ENCODE measurements at regions not wholly inside any gene's neighbourhood (a gene's known extent, or its start where the extent isn't known, plus 50 kb on each side); places are given as distances from the start of the nearest gene placed in this dataset.

- H3K27me3 ChIP-seq (ENCODE audit: insufficient read depth, low read length, poor library complexity) = no peaks in the 10 kb centered on the region
- no peak overlapping the region for H3K4me2 ChIP-seq (ENCODE audit: insufficient read depth, low read length)
- H3K27ac ChIP-seq (ENCODE audit: low read length) = no peak overlapping the region
- ATAC-seq (ENCODE audit: insufficient read depth, low read depth) = no peak
- no peak overlapping the region for H2AFZ ChIP-seq (ENCODE audit: low read depth, low read length)
- no peak for DNase-seq
- no peak overlapping the region for H3K9ac ChIP-seq (ENCODE audit: low read depth, low read length)
- TF ChIP-seq EZH2 (IDR thresholded peaks at IDR 0.05; ENCODE audit: borderline replicate concordance, low read depth, low read length, severe bottlenecking) = no peak
- TF ChIP-seq, protein P1, sequence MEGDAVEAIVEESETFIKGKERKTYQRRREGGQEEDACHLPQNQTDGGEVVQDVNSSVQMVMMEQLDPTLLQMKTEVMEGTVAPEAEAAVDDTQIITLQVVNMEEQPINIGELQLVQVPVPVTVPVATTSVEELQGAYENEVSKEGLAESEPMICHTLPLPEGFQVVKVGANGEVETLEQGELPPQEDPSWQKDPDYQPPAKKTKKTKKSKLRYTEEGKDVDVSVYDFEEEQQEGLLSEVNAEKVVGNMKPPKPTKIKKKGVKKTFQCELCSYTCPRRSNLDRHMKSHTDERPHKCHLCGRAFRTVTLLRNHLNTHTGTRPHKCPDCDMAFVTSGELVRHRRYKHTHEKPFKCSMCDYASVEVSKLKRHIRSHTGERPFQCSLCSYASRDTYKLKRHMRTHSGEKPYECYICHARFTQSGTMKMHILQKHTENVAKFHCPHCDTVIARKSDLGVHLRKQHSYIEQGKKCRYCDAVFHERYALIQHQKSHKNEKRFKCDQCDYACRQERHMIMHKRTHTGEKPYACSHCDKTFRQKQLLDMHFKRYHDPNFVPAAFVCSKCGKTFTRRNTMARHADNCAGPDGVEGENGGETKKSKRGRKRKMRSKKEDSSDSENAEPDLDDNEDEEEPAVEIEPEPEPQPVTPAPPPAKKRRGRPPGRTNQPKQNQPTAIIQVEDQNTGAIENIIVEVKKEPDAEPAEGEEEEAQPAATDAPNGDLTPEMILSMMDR (IDR thresholded peaks at IDR 0.05; ENCODE audit: borderline replicate concordance, extremely low read depth, low read length, poor library complexity, severe bottlenecking) = no peak
- no peaks in the 10 kb centered on the region for H3K79me2 ChIP-seq (ENCODE audit: insufficient read depth, low read length)
- H4K20me1 ChIP-seq (ENCODE audit: insufficient read depth, low read length) = no peaks in the 10 kb centered on the region
- no peaks in the 10 kb centered on the region for H3K36me3 ChIP-seq (ENCODE audit: insufficient read depth, low read length)
- H3K4me1 ChIP-seq (ENCODE audit: insufficient read depth, low read length) = no peaks in the 10 kb centered on the region
- H3K4me3 ChIP-seq (ENCODE audit: low read depth in 1 of 2, low read length in 2 of 2) = no peak overlapping the region
- H3K9me3 ChIP-seq (ENCODE audit: insufficient read depth, low read length, severe bottlenecking) = peaks cover 6% of the 10 kb centered on the region
Observed at GRCh38 chr12:124706363-124706762, 139.0 kb upstream of the NCOR2 start.

- no peaks in the 10 kb centered on the region for H3K36me3 ChIP-seq (ENCODE audit: insufficient read depth, low read length)
- H3K9ac ChIP-seq (ENCODE audit: low read depth, low read length) = no peak overlapping the region
- ATAC-seq (ENCODE audit: insufficient read depth, low read depth) (no peak), DNase-seq (no peak)
- TF ChIP-seq, protein P1 (IDR thresholded peaks at IDR 0.05; ENCODE audit: borderline replicate concordance, extremely low read depth, low read length, poor library complexity, severe bottlenecking) = no peak
- no peak for TF ChIP-seq EZH2 (IDR thresholded peaks at IDR 0.05; ENCODE audit: borderline replicate concordance, low read depth, low read length, severe bottlenecking)
- no peaks in the 10 kb centered on the region for H3K27me3 ChIP-seq (ENCODE audit: insufficient read depth, low read length, poor library complexity)
- H3K27ac ChIP-seq (ENCODE audit: low read length) = no peak overlapping the region
- H4K20me1 ChIP-seq (ENCODE audit: insufficient read depth, low read length) = no peaks in the 10 kb centered on the region
- no peaks in the 10 kb centered on the region for H3K79me2 ChIP-seq (ENCODE audit: insufficient read depth, low read length)
- no peaks in the 10 kb centered on the region for H3K4me1 ChIP-seq (ENCODE audit: insufficient read depth, low read length)
- H2AFZ ChIP-seq (ENCODE audit: low read depth, low read length) = no peak overlapping the region
- no peak overlapping the region for H3K4me3 ChIP-seq (ENCODE audit: low read depth in 1 of 2, low read length in 2 of 2)
- H3K9me3 ChIP-seq (ENCODE audit: insufficient read depth, low read length, severe bottlenecking) = peaks cover 6% of the 10 kb centered on the region
- H3K4me2 ChIP-seq (ENCODE audit: insufficient read depth, low read length) = no peak overlapping the region
Observed at GRCh38 chr12:124705545-124706138, 138.2 kb upstream of the NCOR2 start.

DNA sequence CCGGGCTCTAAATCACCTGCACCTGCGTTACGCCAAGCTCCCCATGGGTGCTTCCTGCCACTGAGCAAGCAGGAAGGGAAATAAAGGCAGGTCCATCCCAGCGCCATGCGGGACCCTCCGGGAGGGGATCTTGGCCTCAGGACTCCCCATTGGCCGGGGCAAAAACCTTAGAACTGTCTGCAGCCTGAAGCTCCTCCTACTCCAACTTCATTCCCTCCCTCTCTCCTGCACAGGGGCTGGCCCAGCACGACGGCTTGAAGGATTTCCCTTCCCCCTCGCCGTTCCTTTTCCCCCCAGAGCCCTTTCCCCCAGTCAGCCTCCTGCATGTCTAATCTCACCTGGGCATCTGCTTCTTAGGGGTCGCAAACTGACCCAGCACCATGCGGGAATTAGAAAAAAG is 137.2 kb upstream of the NCOR2 start:
- Histone ChIP-seq H3K27ac (ENCODE audit: low read length) (no peak overlapping the region), H3K9me3 (ENCODE audit: insufficient read depth, low read length, severe bottlenecking) (peaks cover 6% of the 10 kb centered on the region), H3K4me1 (ENCODE audit: insufficient read depth, low read length) (no peaks in the 10 kb centered on the region), H3K4me3 (ENCODE audit: low read depth in 1 of 2, low read length in 2 of 2) (no peak overlapping the region), H2AFZ (ENCODE audit: low read depth, low read length) (no peak overlapping the region), H3K9ac (ENCODE audit: low read depth, low read length) (no peak overlapping the region), H3K36me3 (ENCODE audit: insufficient read depth, low read length) (no peaks in the 10 kb centered on the region), H3K79me2 (ENCODE audit: insufficient read depth, low read length) (no peaks in the 10 kb centered on the region), H4K20me1 (ENCODE audit: insufficient read depth, low read length) (no peaks in the 10 kb centered on the region), H3K27me3 (ENCODE audit: insufficient read depth, low read length, poor library complexity) (no peaks in the 10 kb centered on the region), H3K4me2 (ENCODE audit: insufficient read depth, low read length) (no peak overlapping the region)
- TF ChIP-seq EZH2 (IDR thresholded peaks at IDR 0.05; ENCODE audit: borderline replicate concordance, low read depth, low read length, severe bottlenecking) = no peak
- TF ChIP-seq, protein P1 (IDR thresholded peaks at IDR 0.05; ENCODE audit: borderline replicate concordance, extremely low read depth, low read length, poor library complexity, severe bottlenecking) = no peak
- DNase-seq (no peak), ATAC-seq (ENCODE audit: insufficient read depth, low read depth) (no peak)
